ENCODE measurements at regions not wholly inside any gene's neighbourhood (a gene's known extent, or its start where the extent isn't known, plus 50 kb on each side); places are given as distances from the start of the nearest gene placed in this dataset.

GRCh38 chr6:43987838-43988439 lies 139.3 kb downstream of the MRPL14 start:
- TF ChIP-seq CTCF (IDR thresholded peaks at IDR 0.05) (no peak), POLR2A (IDR thresholded peaks at IDR 0.05) (no peak)

Data from esophagus squamous epithelium (tissue), 4 donors.